ENCODE measurements at regions not wholly inside any gene's neighbourhood (a gene's known extent, or its start where the extent isn't known, plus 50 kb on each side); places are given as distances from the start of the nearest gene placed in this dataset.

DNA sequence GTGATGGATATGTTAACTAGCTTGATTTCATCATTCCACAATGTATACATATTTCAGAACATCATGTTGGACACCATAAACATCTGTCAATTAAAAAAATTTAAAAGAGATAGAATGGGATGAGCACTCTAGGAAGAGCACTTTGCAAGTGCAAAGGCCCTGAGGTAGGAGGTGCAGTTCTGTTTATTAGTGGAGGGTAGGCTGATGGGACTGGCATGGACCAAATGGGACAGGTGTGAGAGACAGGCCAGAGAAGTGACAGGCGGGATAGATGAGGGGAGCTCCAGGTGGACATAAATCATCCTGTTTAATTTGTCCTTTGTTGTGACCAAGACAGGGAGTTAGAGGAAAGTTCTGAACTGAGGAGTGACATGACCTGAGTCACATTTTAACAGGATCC lies 477.9 kb downstream of the TSN start:
- Histone ChIP-seq H4K20me1 (ENCODE audit: control insufficient read depth, insufficient read depth, low read length, poor library complexity, severe bottlenecking) (no peaks in the 10 kb centered on the region), H3K79me2 (ENCODE audit: control insufficient read depth, insufficient read depth, low read length) (no peaks in the 10 kb centered on the region), H3K27me3 (replicated peaks in 1 of 4; ENCODE audit: control extremely low read depth in 1 of 4, control insufficient read depth in 3 of 4, insufficient read depth in 4 of 4, low read length in 3 of 4) (no peaks in the 10 kb centered on the region), H3K4me3 (ENCODE audit: control extremely low read depth in 1 of 5, extremely low read depth in 1 of 5, insufficient read depth in 1 of 5, low read depth in 2 of 5, low read length in 4 of 5) (no peak overlapping the region), H3K9ac (ENCODE audit: low read length) (no peak overlapping the region), H2AFZ (ENCODE audit: insufficient read depth, low read depth, low read length, poor library complexity, severe bottlenecking) (no peak overlapping the region), H3K9me3 (ENCODE audit: control extremely low read depth in 1 of 3, control insufficient read depth in 2 of 3, insufficient read depth in 1 of 3, low read length in 2 of 3) (no peaks in the 10 kb centered on the region), H3K36me3 (replicated peaks in 1 of 2; ENCODE audit: control extremely low read depth in 1 of 2, control insufficient read depth in 1 of 2, extremely low read depth in 1 of 2, insufficient read depth in 2 of 2, low read length in 1 of 2) (no peaks in the 10 kb centered on the region), H3K4me2 (replicated peaks; ENCODE audit: low read depth, low read length, poor library complexity, severe bottlenecking) (no peak overlapping the region), H3K27ac (ENCODE audit: low read length in 2 of 2) (no peak overlapping the region), H3K4me1 (ENCODE audit: control insufficient read depth in 2 of 2, insufficient read depth in 2 of 2, low read length in 2 of 2) (no peaks in the 10 kb centered on the region)
- 100% methylated on average over 1 of the region's 1 CpG for WGBS (ENCODE audit: insufficient coverage)
- no peak for TF ChIP-seq EZH2 (IDR thresholded peaks at IDR 0.05; ENCODE audit: borderline replicate concordance, insufficient read depth, low read depth, low read length, poor library complexity, severe bottlenecking)
- TF ChIP-seq, protein P1, sequence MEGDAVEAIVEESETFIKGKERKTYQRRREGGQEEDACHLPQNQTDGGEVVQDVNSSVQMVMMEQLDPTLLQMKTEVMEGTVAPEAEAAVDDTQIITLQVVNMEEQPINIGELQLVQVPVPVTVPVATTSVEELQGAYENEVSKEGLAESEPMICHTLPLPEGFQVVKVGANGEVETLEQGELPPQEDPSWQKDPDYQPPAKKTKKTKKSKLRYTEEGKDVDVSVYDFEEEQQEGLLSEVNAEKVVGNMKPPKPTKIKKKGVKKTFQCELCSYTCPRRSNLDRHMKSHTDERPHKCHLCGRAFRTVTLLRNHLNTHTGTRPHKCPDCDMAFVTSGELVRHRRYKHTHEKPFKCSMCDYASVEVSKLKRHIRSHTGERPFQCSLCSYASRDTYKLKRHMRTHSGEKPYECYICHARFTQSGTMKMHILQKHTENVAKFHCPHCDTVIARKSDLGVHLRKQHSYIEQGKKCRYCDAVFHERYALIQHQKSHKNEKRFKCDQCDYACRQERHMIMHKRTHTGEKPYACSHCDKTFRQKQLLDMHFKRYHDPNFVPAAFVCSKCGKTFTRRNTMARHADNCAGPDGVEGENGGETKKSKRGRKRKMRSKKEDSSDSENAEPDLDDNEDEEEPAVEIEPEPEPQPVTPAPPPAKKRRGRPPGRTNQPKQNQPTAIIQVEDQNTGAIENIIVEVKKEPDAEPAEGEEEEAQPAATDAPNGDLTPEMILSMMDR (IDR thresholded peaks at IDR 0.05), result no peak
- CTCF ChIA-PET, result no interaction called here
- Mint-ChIP-seq H3K27ac (no peak overlapping the region), H3K27me3 (no peaks in the 10 kb centered on the region), H3K4me1 (no peaks in the 10 kb centered on the region), H3K4me3 (no peak overlapping the region), H3K9me3 (ENCODE audit: insufficient read depth) (no peaks in the 10 kb centered on the region)
- no peak for ATAC-seq (ENCODE audit: low read depth)
- intact Hi-C loops (cut with micrococcal nuclease), result no loop called here
- POLR2A ChIA-PET, result no interaction called here
- no peak for DNase-seq

DNA sequence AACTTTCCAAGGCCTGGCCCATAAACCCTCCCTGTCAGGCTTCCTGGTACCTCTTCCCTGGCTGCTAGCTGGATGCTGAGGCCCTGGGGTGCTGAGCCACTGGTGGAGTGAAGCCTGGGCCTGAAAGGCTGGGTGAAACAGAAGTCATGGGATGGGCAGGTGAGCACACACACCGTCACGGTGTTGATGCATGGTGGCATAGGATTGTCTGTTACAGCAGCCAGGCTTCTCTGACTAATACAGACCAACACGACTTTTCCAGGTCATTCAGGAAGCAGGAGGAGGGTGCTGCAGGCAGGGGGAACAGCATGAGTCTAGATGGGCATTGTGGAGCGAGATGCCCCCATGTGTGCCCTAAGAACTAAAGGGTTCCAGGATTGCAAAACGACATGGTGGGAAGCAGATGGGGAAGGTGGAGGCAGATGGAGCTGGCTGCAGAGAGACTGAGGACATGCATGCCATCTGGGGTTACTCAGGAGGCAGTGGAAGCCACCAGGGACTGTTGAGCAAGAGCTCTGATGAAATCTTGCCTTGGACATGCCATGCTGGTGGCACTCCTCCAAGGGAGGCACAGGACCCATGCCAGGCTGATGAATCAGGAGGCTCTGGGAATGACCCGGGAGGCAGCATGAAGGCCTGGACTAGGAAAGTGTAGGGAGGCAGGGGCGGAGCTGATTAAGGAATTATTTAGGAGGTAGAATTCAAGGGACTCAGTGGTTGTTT lies 480.9 kb downstream of the TSN start:
- Histone ChIP-seq H4K20me1 (ENCODE audit: control insufficient read depth, insufficient read depth, low read length, poor library complexity, severe bottlenecking) (no peaks in the 10 kb centered on the region), H2AFZ (ENCODE audit: insufficient read depth, low read depth, low read length, poor library complexity, severe bottlenecking) (no peak overlapping the region), H3K27ac (ENCODE audit: low read length in 2 of 2) (no peak overlapping the region), H3K36me3 (replicated peaks in 1 of 2; ENCODE audit: control extremely low read depth in 1 of 2, control insufficient read depth in 1 of 2, extremely low read depth in 1 of 2, insufficient read depth in 2 of 2, low read length in 1 of 2) (no peaks in the 10 kb centered on the region), H3K4me2 (replicated peaks; ENCODE audit: low read depth, low read length, poor library complexity, severe bottlenecking) (no peak overlapping the region), H3K9ac (ENCODE audit: low read length) (no peak overlapping the region), H3K27me3 (replicated peaks in 1 of 4; ENCODE audit: control extremely low read depth in 1 of 4, control insufficient read depth in 3 of 4, insufficient read depth in 4 of 4, low read length in 3 of 4) (no peaks in the 10 kb centered on the region), H3K4me3 (ENCODE audit: control extremely low read depth in 1 of 5, extremely low read depth in 1 of 5, insufficient read depth in 1 of 5, low read depth in 2 of 5, low read length in 4 of 5) (no peak overlapping the region), H3K4me1 (ENCODE audit: control insufficient read depth in 2 of 2, insufficient read depth in 2 of 2, low read length in 2 of 2) (no peaks in the 10 kb centered on the region), H3K9me3 (ENCODE audit: control extremely low read depth in 1 of 3, control insufficient read depth in 2 of 3, insufficient read depth in 1 of 3, low read length in 2 of 3) (no peaks in the 10 kb centered on the region), H3K79me2 (ENCODE audit: control insufficient read depth, insufficient read depth, low read length) (no peaks in the 10 kb centered on the region)
- Mint-ChIP-seq H3K27me3 (no peaks in the 10 kb centered on the region), H3K4me3 (no peak overlapping the region), H3K4me1 (no peaks in the 10 kb centered on the region), H3K27ac (no peak overlapping the region), H3K9me3 (ENCODE audit: insufficient read depth) (no peaks in the 10 kb centered on the region)
- intact Hi-C loops (cut with micrococcal nuclease), result no loop called here
- TF ChIP-seq, protein P1 (IDR thresholded peaks at IDR 0.05), result no peak
- TF ChIP-seq EZH2 (IDR thresholded peaks at IDR 0.05; ENCODE audit: borderline replicate concordance, insufficient read depth, low read depth, low read length, poor library complexity, severe bottlenecking), result no peak
- ATAC-seq (ENCODE audit: low read depth), result no peak
- DNase-seq, result no peak
- ChIA-PET POLR2A (no interaction called here), CTCF (no interaction called here)
- WGBS (ENCODE audit: insufficient coverage), result 84% methylated on average over 5 of the region's 7 CpGs
